ENCODE measurements at regions not wholly inside any gene's neighbourhood (a gene's known extent, or its start where the extent isn't known, plus 50 kb on each side); places are given as distances from the start of the nearest gene placed in this dataset.

DNA sequence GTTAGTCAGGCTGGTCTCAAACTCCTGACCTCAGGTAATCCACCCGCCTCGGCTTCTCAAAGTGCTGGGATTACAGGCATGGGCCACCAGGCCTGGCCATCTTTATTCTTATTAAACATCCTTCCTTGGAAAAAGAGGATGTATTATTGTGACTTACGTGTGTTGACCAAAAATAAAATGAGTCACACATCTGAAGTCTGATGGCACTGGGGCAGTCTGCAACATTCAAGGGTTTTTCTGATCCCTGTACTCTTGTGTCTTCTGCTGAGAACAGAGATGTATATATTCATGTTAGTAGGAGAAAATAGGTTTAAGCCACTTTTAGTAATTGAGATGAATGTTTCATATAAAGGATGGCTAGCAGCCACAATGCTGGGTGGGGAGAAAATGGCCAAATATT lies 129.9 kb upstream of the RIPOR2 start:
- no peak for DNase-seq (ENCODE audit: extremely low read depth, low read depth)
- TF ChIP-seq, protein P1, sequence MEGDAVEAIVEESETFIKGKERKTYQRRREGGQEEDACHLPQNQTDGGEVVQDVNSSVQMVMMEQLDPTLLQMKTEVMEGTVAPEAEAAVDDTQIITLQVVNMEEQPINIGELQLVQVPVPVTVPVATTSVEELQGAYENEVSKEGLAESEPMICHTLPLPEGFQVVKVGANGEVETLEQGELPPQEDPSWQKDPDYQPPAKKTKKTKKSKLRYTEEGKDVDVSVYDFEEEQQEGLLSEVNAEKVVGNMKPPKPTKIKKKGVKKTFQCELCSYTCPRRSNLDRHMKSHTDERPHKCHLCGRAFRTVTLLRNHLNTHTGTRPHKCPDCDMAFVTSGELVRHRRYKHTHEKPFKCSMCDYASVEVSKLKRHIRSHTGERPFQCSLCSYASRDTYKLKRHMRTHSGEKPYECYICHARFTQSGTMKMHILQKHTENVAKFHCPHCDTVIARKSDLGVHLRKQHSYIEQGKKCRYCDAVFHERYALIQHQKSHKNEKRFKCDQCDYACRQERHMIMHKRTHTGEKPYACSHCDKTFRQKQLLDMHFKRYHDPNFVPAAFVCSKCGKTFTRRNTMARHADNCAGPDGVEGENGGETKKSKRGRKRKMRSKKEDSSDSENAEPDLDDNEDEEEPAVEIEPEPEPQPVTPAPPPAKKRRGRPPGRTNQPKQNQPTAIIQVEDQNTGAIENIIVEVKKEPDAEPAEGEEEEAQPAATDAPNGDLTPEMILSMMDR (IDR thresholded peaks at IDR 0.05; ENCODE audit: low read depth, low read length): no peak

DNA sequence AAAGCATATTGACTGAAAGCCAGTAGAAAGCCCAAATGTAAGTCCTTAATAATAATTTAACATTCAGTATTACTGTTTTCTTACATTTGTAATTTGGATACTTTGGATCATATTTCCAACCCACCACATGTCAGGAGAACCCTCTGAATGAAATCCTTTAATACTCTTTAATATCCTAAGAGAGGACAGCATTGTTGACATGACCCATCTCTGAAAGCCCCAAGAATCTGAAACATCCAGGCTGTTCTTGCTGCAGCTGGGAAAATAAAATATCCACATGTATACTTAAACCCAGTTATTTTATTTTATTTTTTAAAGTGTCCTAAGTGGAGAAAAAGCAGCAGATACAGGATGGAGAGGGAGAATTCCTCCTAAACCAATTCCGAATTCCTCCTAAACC lies 130.8 kb upstream of the RIPOR2 start:
- no peak for DNase-seq (ENCODE audit: extremely low read depth, low read depth)
- TF ChIP-seq, protein P1 (IDR thresholded peaks at IDR 0.05; ENCODE audit: low read depth, low read length): no peak

DNA sequence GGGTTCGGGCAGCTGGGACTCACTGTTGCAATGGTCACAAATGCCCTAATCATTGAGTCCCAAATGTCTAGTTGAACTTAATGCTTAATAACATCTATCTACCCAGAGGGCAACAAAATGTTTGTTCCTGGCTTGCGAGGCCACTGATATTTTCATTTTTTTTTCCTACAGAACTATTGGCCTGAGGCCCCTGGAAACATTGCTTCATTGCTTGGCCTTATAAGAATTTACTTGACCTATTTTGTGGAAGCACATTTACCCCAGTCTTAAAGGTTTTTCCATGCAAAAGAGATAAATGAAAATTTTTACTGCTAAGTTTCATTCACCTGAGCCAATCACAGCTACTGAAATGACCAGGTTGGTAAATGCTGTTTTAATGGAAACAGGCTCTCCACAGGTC lies 133.1 kb upstream of the RIPOR2 start:
- TF ChIP-seq, protein P1 (IDR thresholded peaks at IDR 0.05; ENCODE audit: low read depth, low read length): no peak
- no peak for DNase-seq (ENCODE audit: extremely low read depth, low read depth)

DNA sequence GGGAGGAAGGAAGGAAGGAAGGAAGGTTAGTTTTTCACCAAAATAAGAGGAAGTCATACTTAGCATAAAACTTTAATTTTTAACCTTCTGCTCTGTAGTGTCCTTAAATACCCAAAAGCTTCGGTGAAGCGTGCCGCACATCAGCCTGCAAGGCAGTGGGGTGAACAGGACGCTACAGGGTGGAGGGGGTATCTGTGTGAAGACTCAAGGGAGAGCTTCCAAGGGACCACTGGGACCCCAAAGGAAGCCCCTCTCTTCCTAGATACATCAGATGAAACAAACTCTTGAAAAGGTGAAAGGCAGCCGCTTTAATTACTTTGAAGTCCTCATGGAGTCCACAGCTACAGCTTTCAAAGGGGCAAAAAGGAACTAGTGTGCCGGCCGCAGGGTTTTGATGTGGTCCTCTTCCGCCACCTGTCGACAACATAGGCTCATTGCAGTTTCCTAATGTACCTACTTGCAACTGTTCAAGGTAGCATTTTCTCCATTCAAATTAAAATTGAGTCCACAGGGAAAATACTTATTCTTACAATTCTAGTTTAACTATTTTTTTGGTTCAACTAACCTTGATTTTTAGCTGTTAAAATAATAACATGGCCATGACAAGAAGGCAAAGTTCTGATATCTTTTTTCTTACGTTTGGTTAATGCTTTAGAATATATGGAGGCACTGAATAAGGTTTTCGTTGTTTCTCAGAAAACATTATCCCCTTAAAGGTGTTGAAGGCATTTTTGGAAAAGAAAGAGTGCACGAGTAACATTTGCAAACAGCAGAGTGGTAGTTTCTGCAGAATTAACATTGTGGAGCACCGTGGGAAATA lies 135.0 kb upstream of the RIPOR2 start:
- TF ChIP-seq, protein P1 (IDR thresholded peaks at IDR 0.05; ENCODE audit: low read depth, low read length): peak; percentile 90
- peak; percentile 75 for DNase-seq (ENCODE audit: extremely low read depth, low read depth)

DNA sequence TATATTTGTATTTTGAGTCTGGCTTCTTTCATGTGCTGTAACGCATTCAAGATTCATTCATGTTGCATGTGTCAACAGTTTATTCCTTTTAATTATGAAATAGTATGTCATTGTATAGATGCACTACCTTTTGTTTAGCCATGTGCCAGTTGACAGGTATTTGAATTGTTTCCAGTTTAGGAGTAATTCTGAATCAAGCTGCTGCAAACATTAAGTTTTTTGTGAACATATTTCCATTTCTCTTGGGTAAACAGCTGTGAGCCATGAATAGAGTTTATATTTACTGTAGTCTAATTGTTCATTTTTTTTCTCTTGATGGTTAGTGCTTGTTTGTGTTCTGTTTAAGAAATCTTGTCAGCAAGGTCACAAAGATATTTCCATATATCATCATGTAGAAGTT lies 142.4 kb upstream of the RIPOR2 start:
- TF ChIP-seq, protein P1 (IDR thresholded peaks at IDR 0.05; ENCODE audit: low read depth, low read length): no peak
- no peak for DNase-seq (ENCODE audit: extremely low read depth, low read depth)

DNA sequence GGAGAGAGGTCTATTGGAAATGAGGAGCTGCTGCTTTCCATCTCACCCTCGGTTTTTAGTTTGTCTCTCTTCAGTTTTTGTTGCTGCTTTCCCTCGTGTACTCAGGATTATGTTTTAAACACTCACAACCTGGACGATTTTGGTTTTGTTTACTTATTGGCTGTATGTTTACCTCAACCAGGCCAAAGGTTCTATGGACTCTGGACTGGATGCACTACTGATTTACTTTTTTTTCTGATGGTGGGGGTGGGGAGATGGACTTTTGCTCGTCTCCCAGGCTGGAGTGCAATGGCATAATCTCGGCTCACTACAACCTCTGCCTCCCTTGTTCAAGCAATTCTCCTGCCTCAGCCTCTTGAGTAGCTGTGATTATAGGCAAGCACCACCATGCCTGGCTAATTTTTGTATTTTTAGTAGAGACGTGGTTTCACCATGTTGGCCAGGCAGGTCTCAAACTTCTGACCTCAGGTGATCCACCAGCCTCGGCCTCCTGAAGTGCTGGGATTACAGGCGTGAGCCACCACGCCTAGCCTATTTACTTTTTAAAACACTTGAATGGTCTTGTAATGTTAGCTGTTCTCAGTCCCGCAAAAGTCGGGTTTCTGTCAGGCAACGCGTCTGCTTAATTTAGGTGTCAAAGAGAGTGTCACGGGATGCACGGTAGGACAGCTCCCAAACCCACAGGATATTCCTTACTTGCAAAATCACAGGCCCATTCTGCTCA lies 148.2 kb upstream of the RIPOR2 start:
- DNase-seq (ENCODE audit: extremely low read depth, low read depth): no peak

DNA sequence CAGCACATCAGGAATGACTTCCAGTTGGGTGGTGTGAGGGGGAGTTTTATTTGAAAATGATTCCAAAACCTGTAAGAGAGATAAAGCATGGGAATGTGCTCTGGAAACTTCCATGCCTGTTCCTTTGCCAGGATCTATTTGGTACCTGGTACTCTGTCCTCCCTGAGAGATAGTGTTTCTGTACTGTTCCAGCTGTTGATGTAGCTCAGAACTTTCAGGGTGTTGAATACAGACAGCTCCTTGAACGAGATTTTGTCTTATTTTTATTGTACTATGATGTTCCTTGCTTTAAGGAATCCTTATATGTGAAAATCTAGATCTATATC lies 148.7 kb upstream of the RIPOR2 start:
- no peak for DNase-seq (ENCODE audit: extremely low read depth, low read depth)
- TF ChIP-seq, protein P1 (IDR thresholded peaks at IDR 0.05; ENCODE audit: low read depth, low read length): no peak

More for the DNA sequence above, 148.2 kb upstream of the RIPOR2 start:
- TF ChIP-seq, protein P1 (IDR thresholded peaks at IDR 0.05; ENCODE audit: low read depth, low read length): no peak
